Testis (tissue), 2 donors: ENCODE measurements at regions not wholly inside any gene's neighbourhood (a gene's known extent, or its start where the extent isn't known, plus 50 kb on each side); places are given as distances from the start of the nearest gene placed in this dataset.

ENCODE experiments used
- DNase-seq: peaks from one replicate; pipeline ENCODE4 v3.0.0-alpha.2; 2019
- H3K27ac ChIP-seq, 2 donors: fragments of 200-600 bp; sonication (generic); one replicate each; pipeline ENCODE4 v1.5.1; 2019
- H3K27me3 ChIP-seq: fragments of 200-600 bp; sonication (generic); one replicate; pipeline ENCODE4 v1.5.1; 2019
- H3K36me3 ChIP-seq: fragments of 200-600 bp; sonication (generic); one replicate; pipeline ENCODE4 v1.5.1; 2017; ENCODE audit warnings: low read depth; ENCODE audit errors: missing control alignments
- H3K4me1 ChIP-seq: fragments of 200-600 bp; sonication (generic); one replicate; pipeline ENCODE4 v1.5.1; 2019
- H3K4me3 ChIP-seq, 2 donors: fragments of 200-600 bp; sonication (generic); one replicate each; pipeline ENCODE4 v1.5.1; 2017 to 2019
- H3K9me3 ChIP-seq: fragments of 200-600 bp; sonication (generic); one replicate; pipeline ENCODE4 v1.5.1; 2017
- POLR2A ChIP-seq: fragments of 450-650 bp; IDR thresholded peaks from one replicate; pipeline ENCODE4 v1.6.1; 2017; ENCODE audit warnings: antibody characterized with exemption, mild to moderate bottlenecking, moderate library complexity
- WGBS, 2 donors: methylation state at CpG; one replicate each; pipeline ENCODE4 v1.1.5; 2018; 5-methylcytosine and 5-hydroxymethylcytosine counted together
- intact Hi-C: fragments of 100-400 bp; cut with DNase I; formaldehyde crosslinking; loops from one replicate; pipeline ENCODE4 v1.15.1; 2023; ENCODE audit warnings: low total_unique reads
- TF ChIP-seq, protein P1 (sequence below), 3 experiments: fragments of 450-650 bp in 2 of 3; fragments of 200-600 bp in 1 of 3; sonication (generic) in 1 of 3; IDR thresholded peaks; one replicate each; pipeline ENCODE4 v1.5.1; 2016 to 2019; ENCODE audit warnings: antibody characterized with exemption in 3 of 3, mild to moderate bottlenecking in 2 of 3, moderate library complexity in 1 of 3

GRCh38 chr1:239906394-239906793, 185.3 kb upstream of the FMN2 start:
- intact Hi-C loops: no loop called here
- TF ChIP-seq, protein P1, sequence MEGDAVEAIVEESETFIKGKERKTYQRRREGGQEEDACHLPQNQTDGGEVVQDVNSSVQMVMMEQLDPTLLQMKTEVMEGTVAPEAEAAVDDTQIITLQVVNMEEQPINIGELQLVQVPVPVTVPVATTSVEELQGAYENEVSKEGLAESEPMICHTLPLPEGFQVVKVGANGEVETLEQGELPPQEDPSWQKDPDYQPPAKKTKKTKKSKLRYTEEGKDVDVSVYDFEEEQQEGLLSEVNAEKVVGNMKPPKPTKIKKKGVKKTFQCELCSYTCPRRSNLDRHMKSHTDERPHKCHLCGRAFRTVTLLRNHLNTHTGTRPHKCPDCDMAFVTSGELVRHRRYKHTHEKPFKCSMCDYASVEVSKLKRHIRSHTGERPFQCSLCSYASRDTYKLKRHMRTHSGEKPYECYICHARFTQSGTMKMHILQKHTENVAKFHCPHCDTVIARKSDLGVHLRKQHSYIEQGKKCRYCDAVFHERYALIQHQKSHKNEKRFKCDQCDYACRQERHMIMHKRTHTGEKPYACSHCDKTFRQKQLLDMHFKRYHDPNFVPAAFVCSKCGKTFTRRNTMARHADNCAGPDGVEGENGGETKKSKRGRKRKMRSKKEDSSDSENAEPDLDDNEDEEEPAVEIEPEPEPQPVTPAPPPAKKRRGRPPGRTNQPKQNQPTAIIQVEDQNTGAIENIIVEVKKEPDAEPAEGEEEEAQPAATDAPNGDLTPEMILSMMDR (IDR thresholded peaks at IDR 0.05): no peak
- TF ChIP-seq POLR2A: no peak

DNA sequence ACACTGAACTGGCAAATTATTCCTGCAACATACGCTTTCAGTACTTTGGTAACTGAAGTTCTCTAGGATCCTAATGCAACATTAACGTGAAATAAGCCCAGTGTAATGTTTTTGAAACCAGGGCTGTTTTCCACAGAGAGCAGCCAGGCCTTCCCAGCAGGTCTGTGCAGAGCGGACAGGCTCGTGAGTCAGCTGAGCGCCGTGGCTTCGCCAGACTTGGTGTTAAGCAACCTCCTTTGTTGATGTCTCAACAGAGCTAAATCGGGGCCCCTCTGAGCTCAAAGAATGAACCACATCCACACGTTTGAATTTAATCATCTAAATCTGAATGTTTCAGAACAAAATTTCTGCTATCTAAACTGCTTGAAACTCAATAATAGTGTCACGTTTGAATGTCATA, 181.8 kb upstream of the FMN2 start:
- H3K4me3 ChIP-seq: no peak overlapping the region
- no peak for DNase-seq
- intact Hi-C loops: no loop called here
- WGBS, 2 donors: 83 to 88% methylated on average over 10 of the region's 10 CpGs
- no peaks in the 10 kb centered on the region for H3K36me3 ChIP-seq
- no peak overlapping the region for H3K27ac ChIP-seq
- TF ChIP-seq, protein P1 (IDR thresholded peaks at IDR 0.05): no peak
- H3K4me1 ChIP-seq: no peaks in the 10 kb centered on the region
- H3K27me3 ChIP-seq: no peaks in the 10 kb centered on the region
- H3K9me3 ChIP-seq: no peaks in the 10 kb centered on the region

More at GRCh38 chr1:239906394-239906793, 185.3 kb upstream of the FMN2 start:
- H3K27ac ChIP-seq: no peak overlapping the region
- no peak for DNase-seq
- H3K4me3 ChIP-seq: no peak overlapping the region
- no peaks in the 10 kb centered on the region for H3K27me3 ChIP-seq
- H3K9me3 ChIP-seq: no peaks in the 10 kb centered on the region
- no peaks in the 10 kb centered on the region for H3K4me1 ChIP-seq
- 83% methylated on average over 5 of the region's 5 CpGs for WGBS, 2 donors
- H3K36me3 ChIP-seq: no peaks in the 10 kb centered on the region

DNA sequence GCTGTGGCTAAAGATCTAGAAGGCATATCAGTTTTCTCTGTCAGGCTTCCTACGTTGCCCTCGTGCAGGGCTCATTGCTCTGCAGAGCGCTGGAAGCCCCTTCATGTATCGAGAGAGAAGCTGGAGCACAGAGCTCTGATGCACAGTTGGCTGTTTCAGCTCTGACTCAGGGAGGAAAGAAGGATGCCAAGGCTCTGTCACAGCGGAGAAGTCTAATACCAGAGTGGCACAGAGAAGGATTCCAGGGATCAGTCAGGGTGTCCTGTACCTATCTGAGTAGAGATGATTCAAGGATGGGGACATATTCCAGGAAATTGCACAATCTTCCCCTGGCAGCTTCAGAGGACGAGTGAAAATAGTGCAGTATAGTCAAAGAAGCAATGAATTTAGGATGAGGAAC, 179.2 kb upstream of the FMN2 start:
- H3K27ac ChIP-seq: no peak overlapping the region
- DNase-seq: no peak

DNA sequence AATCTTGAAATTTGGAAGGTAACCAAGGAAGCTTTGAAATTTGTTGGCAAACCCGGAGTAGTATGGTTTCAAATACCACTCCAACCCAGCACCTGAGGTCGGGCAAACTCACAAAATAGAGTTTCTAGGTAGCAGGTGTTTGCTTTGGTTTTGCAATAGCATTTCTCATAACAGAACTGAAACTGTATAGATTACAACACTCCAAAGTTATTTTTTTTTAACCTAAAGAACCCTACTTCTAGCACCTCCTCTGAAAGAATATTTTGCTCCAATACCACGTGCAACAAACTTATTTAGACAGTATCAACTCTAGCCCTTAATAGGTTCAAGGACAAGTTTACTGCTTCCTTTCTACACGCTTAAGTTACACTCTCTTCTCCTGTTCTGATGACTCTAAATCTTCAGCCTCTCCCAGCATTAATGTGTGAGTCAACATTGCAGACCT, 178.5 kb upstream of the FMN2 start:
- no peaks in the 10 kb centered on the region for H3K4me1 ChIP-seq
- H3K27me3 ChIP-seq: no peaks in the 10 kb centered on the region
- intact Hi-C loops: no loop called here
- DNase-seq: no peak
- no peak overlapping the region for H3K4me3 ChIP-seq
- no peaks in the 10 kb centered on the region for H3K36me3 ChIP-seq
- TF ChIP-seq, protein P1 (IDR thresholded peaks at IDR 0.05): no peak
- no peak for TF ChIP-seq POLR2A
- H3K27ac ChIP-seq: no peak overlapping the region
- no peaks in the 10 kb centered on the region for H3K9me3 ChIP-seq
- WGBS, 2 donors: 58 to 62% methylated on average over 4 of the region's 4 CpGs

More for the DNA sequence above, 179.2 kb upstream of the FMN2 start:
- no peaks in the 10 kb centered on the region for H3K9me3 ChIP-seq
- H3K4me1 ChIP-seq: no peaks in the 10 kb centered on the region
- intact Hi-C loops: no loop called here
- no peak overlapping the region for H3K4me3 ChIP-seq
- 75 to 86% methylated on average over 6 of the region's 6 CpGs for WGBS, 2 donors
- no peaks in the 10 kb centered on the region for H3K27me3 ChIP-seq
- TF ChIP-seq, protein P1 (IDR thresholded peaks at IDR 0.05): no peak
- TF ChIP-seq POLR2A: no peak
- H3K36me3 ChIP-seq: no peaks in the 10 kb centered on the region

- intact Hi-C loops: no loop called here
- no peaks in the 10 kb centered on the region for H3K9me3 ChIP-seq
- TF ChIP-seq, protein P1 (IDR thresholded peaks at IDR 0.05): no peak
- TF ChIP-seq POLR2A: no peak
- H3K36me3 ChIP-seq: no peaks in the 10 kb centered on the region
- DNase-seq: no peak
- no peak overlapping the region for H3K27ac ChIP-seq
- no peaks in the 10 kb centered on the region for H3K27me3 ChIP-seq
- H3K4me1 ChIP-seq: no peaks in the 10 kb centered on the region
- no peak overlapping the region for H3K4me3 ChIP-seq
- 56 to 65% methylated on average over 5 of the region's 5 CpGs for WGBS, 2 donors
These were observed 176.9 kb upstream of the FMN2 start for GRCh38 chr1:239914751-239915231.
